ENCODE measurements at regions not wholly inside any gene's neighbourhood (a gene's known extent, or its start where the extent isn't known, plus 50 kb on each side); places are given as distances from the start of the nearest gene placed in this dataset.

DNA sequence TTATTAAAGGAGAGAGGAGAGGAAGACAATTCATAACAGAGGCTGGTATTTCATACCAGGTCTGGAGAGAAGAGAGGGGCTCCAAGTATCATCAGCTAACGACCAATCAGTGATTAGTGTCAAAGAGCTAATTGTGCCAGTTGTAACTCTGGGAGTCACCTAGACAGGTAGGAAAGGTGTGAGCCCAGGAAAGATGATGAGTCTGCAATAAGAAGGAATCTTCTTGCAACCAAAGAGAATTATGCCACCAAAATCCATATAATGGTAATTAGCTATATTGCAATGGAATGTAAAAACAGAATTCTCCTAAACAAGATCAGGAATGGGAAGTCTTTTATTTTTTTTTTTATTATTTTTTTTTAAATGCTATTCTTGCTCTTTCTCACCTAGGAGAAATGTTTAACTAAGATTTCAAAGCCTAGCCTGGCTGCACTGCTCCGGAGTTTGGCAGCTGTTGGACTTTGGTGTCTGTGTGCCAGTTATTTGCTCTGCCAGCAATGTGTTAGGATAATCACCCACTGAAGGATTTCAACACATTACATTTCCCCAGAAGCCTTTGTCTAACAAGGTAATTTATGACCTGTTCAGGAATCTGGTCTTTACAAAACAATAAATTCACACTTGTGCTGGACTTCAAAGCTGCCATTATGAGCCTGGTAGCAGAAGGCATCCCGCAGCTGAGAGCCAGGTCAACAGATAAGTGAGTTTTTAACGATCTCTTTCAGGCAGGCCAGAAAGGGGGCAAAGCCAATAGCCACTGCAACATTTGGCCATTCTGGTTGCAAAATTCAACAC, 89.4 kb downstream of the FOXB1 start:
- DNase-seq = no peak

DNA sequence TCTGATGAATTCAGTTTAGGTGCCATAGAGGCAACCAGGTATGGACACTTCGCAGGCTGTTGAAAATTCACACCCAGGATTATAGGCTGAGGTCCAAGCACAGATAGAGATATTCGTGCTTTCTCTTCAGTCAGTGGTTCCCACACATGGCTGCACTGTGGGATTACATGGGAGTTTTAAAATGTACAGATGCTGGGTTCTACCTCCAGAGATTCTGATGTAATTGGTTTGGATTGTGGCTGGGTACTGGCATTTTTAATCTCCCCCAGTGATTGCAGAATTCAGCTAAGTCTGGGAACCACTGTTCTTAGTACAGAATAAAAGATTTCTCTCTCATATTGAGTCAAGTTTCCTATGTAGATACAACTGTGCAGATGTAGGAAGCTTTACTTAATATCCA, 91.6 kb downstream of the FOXB1 start:
- DNase-seq = no peak

DNA sequence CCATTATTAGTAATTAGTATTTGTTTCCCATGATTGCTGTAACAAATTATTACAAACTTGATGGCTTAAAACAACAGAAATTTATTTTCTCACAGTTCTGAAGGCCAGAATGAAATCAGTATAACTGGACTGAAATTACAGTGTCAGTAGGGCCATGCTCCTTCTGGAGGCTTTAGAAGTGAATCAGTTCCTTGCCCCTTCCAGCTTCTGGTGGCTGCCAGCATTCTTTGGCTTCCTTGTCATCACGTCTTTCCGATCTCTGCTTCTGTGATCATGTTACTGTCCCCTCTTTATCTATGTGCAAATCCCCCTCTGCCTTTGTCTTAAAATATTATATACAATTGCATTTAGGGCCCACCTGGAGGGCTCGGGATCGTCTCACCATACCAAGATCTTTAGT, 92.0 kb downstream of the FOXB1 start:
- DNase-seq = no peak

DNA sequence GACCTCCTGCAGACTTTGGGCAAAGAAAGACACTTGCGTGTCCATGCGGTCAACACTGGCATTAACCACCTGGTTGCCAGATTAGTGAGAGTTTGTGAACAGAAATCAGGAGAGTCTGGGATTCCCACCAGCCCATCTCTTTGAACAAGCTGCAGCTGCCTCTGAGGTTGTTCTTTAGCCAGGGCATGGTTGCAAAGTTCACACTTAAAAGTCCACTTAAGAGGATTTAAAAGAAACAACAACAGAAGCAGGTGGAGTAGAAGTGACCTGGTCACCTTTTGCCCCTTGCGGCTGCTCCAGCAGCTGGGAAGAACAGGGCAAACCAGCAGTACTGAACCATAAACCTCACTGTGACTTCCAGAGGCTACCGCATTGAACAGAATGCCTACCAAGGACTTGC, 97.3 kb downstream of the FOXB1 start:
- DNase-seq = no peak

DNA sequence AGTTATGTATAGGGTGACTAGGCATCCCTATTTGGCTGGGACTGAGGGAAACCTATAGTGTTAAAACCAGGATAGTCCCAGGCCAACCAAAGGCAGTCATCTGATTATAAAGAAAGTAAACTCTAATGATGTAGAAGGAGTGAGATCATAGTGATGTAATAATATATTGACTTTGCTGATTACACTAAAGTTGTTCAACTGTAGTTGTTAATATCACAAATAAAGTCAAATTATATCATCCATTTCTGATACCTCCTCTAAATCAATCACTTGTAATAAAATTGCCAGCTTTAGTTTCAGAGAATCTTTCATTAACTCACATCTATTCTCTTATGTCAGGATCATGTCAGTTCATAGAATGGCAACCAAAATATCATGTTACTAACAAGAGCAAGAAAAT, 98.6 kb downstream of the FOXB1 start:
- no peak for DNase-seq

DNA sequence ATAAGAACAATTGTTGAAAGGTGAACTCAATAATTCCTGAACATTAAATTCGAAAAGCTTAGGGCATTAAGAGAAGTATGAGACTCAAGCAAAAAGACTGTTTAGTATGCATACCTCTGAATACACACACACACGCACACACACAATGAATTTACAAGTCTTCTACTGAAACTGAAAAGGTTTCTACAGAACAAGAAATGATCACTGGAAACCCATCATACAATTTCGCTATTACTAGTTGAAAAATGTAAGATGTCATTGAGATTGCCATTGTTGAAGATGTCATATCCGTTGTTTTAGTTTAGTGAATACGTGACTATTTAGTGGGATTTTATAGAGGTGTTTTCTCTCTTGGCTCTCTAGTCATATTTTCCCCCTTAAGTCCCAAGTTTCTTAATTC, 106.8 kb downstream of the FOXB1 start:
- no peak for DNase-seq

DNA sequence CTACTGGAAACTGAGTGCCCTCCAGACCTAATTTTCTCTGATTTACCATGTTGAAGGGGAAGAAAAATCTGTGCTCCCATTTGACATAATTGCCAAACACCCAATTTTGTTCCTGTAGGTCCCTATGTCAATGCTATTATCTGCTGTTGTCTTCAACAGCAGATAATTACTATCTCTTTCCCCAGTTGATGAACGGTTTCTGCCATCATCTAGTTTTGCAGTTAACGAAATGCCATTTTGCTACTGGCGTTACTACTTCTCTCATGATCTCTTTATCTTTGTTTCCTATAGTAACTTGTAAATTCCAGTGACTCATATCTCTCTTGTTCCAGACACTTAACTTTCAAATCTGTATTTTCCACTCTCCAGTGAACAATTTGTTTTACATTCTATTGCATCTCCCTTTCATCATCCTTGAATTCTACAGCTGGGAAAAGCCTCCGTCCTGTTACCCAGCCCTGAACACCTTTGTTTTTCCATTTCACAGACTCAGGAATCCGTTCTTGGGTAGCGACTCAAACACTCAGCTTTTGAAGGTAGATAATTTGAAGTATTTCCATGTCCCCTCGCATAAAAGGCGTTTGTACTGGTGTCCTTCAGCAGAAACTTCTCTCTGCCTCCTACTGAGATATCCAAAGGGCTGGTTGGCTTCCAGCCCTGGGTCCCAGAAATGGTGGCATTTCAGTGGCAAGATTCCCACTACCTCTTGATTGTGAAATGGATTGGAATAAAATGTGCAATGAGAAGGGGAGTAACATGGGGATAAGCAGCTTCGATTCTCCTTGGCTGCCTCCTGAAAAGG, 111.7 kb downstream of the FOXB1 start:
- DNase-seq = no peak

DNA sequence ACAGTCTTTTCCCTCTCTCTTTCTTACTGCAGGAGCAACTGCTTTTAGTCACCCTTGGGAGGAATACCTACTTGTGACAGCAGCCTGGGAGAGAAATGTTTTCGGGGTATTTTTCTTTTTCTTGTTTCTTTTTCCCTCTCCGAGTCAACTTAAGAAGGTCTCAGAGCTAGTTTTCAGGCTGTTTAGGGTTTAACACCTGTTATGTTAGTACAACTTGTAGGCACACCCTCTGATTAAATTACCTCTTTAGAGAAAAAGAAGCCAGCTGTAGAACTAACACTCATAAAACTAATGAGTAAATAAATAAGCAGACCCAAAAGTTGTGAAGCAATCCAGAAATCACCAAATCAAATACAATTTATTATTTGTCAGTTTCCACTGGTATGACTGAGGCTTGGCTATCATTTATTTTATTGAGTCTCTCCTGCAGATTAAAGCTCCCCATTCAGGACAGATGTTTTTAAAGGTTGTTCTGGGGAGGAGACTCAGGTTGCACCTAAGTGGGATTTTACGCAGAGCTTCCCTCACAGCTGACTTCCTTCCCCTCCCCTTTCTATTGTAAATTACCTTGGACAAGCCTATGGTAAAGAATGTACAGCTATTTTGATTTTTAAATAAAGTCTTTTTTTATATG, 112.5 kb downstream of the FOXB1 start:
- no peak for DNase-seq

DNA sequence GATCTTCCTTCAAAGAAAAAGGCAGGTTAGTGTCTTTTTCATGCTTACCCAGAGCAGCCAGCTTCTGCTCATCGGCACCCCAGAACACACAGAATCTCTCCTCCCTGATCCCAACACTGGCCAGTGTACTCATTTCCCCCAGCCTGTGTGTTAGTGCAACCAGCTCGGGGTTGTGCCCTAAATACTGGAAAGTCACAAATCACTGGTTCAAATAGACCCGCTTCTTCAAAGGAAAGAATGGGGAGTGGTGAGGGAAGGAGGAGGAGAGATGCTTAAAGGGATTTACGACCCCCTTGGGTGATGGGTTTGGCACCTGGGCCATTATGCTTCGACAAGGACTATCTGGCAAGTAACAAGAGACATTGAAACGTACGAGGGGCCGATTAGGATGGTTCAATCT, 114.0 kb downstream of the FOXB1 start:
- no peak for DNase-seq

DNA sequence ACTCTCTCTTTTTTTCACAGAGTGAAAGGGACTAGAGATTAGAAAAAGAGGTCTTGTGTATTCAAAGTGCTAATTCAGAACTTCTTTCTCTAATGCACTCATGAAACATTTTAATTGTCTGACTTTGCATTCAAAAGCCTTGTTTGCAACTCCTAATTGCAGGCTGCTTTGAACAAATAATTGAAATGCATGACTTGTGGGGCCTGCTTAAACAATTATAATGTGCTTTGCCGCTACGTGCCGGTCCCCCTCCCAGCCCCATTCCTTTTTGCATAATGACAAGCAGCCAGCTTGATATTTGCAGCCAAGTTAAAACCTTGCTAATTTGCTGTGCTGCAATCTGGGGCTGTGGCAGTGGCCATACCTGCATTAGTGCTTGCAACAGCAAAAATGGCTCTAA, 114.5 kb downstream of the FOXB1 start:
- DNase-seq = no peak

DNA sequence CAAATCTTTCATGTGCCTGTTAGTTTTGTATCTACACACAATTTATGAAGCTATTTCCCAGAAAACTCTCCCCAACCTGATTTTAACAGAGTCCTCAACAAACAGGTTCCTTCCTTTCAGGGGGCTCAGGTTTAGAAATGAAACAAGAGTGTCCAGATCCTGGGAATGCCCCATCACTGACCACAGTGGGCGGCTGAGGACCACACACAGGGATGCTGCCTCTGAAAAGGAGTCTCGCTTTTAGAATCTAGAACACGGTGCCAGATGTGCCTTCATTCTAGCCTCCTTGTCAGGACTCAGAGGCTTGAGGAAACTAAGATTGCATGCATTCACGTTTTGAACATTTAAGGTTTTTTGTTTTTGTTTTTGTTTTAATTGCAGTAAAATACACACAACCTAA, 115.0 kb downstream of the FOXB1 start:
- DNase-seq = no peak

DNA sequence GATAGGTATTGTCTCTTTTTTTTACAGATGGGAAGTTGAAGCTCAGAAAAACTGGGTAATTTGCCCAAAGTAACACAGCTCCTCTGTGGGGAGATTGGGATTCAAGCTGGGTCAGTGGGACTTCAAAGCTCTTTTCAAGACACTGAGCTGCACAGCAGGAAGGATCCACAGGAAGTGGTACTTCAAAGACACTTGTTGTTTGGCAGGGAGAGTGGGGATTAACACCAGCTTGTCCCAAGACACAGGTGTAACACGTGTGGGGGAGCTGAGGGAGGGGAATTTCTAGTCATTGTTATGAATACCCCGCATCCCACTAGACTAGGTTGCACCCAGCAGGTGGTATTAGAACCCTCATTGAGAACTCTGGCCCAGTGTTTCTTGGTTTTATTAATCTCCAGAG, 116.0 kb downstream of the FOXB1 start:
- no peak for DNase-seq

DNA sequence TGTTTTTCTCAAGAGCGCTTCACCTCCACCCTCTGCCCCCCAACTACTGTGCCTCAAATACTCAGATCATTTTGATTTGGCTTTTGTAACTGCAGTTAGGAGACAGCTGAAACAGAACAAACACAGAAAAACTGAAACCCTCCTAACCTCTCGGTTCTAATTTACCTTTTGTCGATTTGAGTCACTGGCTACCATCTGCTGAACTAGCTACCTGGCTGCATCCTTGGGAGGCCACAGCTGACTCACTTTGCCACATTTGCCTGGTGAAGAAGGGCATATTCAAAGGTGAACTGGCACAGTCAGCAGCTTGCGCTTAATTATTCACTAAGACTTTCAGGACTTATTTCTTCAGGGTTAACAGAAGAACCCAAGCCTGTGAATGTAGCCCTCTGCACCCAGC, 117.7 kb downstream of the FOXB1 start:
- no peak for DNase-seq

DNA sequence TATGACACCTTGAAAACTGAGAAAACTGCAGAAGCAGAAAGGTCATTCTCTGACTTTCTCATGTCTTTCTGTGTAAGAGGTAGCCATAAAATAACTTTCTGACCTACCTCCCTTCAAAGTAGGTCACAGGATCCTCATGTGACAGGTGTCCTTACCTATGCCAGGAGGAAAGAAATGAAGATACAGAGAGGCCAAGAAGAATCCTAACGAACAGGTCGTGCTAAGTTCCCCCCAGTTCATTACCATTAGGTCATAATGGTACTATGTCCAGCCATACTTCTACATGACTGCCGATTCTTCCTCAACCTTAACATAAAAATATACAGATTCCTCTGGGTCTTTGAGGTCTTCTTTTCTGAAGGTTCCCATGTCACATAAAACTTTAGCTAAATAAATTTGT, 118.6 kb downstream of the FOXB1 start:
- DNase-seq = no peak

DNA sequence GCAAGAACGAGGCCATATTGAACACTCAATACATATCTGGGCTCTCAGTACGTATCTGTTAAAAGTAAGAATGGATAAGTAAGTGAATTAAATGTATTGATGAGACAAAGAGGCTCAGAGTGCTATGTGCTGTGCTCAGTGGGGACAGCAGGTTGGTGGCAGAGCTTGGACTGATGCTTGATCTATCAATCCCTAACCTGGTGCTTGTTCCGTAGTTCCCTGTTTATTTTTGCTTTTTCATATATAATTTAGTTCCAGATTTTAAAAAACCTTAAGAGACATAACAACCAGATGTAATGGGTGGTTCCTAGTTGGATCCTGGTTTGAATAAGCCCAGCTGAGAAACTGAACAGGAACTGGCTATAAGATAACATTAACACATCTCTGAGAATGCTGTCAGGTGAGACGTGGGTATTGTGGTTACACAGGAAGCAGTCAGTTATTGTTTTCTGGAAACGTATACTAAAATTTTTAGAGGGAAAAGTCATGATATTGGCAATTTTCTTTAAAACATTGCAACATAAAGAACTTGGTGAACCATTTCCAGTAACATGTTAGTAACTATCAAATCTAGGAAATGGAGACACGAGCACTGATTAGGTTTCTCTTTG, 120.5 kb downstream of the FOXB1 start:
- DNase-seq = no peak

DNA sequence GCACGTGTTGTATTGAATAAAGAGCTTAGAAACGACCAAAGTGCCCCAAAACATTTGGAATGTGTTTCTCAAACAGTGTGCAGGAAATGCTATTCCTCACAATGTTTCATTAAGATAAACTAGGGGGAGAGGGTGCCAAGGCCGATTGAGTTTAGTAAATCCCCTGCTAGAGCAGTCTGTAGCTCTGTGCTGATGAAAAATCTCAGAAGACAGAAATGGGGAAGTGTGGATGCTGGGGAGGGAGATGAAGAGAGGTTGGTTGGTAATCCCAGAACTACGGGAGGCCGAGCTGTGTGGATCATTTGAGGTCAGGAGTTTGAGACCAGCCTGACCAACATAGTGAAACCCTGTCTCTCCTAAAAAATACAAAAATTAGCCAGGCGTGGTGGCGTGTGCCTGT, 121.2 kb downstream of the FOXB1 start:
- no peak for DNase-seq

DNA sequence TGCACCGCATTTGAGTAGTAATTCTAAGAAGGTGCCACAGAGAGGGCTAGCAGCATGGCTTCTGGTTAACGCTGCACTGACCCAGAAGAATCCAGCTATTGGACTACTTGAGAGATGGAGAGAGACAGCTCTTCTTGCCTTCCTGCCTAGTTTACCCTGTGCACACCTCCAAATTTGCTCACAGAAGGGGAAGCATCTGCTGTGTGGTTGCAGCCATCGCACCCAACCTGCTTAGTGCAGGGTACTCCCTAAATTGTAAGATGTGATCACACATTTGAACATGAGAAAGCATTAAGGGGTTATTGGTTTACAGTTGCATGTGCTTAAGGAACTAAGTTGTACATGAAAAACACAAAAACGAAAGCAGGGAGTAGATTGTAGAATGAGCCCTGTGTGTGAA, 122.1 kb downstream of the FOXB1 start:
- no peak for DNase-seq

DNA sequence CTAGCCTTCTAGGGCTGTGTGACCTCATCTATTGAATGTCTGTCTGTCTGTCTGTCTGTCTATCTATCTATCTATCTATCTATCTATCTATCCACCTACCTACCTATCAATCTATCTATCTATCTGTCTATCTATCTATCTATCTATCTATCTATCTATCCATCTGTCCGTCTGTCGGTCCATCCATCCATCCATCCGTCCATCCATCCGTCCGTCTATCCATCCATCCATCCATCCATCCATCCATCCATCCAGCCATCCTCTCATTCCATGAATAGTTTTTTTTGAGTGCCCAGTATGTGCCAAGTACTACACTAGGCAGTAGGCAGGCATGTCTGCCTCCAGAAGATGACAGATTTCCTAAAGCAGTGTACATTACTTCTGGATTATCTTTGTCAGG, 122.5 kb downstream of the FOXB1 start:
- no peak for DNase-seq

DNA sequence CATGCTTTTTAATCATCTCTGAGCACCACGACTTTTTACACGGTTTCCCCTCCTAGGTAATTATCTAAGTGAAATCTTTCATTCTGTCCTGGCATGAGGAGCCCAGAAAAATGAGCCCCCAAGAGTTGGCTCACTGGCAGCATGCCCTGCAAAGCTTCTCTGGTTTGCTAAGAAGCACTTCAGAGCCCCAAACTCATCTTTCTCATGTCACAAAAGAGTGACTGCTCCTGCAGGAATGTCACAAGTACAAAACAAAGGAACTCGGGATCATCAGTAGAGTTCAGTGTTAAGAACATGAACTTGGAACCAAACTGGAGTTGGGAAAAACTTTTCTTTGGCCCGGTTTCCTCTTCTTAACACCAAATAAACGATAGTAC, 123.9 kb downstream of the FOXB1 start:
- DNase-seq = peak in 1 of 3 donors; percentile 51

DNA sequence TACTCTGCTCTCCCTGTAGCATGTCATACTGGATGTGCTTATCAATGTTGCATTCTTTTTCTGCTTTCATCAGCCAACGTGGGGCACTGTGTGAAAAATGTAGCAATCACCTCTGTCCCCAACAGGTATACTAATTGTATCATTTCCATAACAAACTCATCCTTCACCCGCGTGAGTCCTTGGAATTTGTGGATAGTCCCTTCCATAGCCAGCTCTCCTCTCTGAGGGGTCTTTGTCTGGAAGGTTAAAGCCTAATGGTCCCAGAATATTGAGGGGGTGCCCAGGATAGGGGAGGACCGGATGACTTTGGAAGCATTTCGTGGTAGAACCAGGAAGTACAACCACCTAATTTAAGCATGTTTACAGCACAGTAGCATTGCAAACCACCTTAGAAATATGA, 124.6 kb downstream of the FOXB1 start:
- no peak for DNase-seq

DNA sequence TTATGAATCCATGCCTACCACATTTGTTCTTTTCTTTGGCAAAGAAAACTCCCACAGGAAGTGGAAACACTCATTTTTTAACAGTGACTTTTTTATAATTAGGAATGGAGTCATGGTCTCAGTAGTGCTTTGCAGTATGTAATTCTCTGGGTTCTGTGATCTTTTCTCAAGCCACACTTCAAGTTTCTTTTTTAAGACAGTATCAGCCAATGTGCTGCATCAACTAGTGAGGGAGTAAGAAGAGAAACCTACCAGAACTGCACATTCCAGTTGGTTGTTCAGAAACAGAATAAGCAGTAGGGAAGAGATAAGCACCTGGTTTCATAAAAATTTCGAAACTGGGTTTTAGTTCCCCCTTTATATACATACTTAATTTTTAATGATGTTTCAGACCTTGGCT, 126.3 kb downstream of the FOXB1 start:
- no peak for DNase-seq

DNA sequence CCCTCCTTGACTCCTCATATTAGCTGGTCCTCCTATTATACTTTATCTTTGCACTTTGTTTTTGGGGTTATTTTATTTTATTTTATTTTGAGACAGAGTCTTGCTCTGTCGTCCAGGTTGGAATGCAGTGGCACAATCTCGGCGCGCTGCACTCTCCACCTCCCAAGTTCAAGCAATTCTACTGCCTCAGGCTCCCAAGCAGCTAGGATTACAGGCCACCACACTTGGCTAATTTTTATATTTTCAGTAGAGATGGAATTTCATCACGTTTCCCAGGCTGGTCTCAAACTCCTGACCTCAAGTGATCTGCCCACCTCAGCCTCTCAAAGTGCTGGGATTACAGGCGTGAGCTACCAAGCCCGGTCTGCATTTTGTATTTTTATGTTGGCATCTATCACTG, 126.7 kb downstream of the FOXB1 start:
- DNase-seq = no peak

DNA sequence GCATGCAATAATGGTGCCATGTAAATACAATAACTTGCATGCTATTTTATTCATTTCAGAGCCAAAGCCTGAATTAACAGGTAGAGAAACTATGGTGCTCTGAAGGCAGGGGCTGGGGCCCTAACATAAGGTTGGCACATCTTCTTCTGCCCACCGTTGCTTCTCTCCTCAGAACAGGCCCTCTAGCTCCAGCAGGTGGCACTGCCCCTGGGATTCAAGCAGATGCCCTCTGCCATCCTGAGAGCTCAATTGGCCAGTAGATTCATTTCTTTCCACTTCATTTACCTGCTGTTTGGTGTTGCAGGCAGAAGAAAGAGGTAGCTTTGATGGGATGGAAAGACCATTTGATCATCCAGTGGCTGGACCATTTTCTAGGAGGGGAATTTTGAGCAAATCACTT, 130.5 kb downstream of the FOXB1 start:
- DNase-seq = no peak
